GM12872 (cell line): ENCODE measurements at regions not wholly inside any gene's neighbourhood (a gene's known extent, or its start where the extent isn't known, plus 50 kb on each side); places are given as distances from the start of the nearest gene placed in this dataset.

Experiments used
- TF ChIP-seq, protein P1 (sequence below): IDR thresholded peaks from 3 replicates; pipeline ENCODE4 v1.5.1; 2011; ENCODE audit warnings: low read depth, mild to moderate bottlenecking, low read length, moderate library complexity; ENCODE audit not compliant: insufficient read depth

DNA sequence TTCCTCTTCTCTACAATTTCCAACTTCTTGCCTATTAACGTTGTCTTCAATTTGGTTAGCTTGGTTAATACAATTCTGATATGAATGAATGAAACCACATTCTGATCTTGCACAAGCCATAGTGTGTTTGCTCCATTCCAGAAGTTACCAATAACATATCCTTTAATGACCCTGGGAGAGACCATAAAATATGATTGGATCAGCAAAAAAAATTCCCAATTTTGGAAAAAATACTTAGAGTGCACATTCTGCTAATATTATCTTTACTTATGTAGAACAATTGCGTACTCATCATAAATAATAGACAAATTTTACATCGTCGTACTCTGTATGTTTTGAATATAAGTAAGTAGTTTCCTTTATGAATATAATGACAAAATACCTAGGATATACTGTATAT is 117.2 kb downstream of the SLITRK5 start:
- TF ChIP-seq, protein P1, sequence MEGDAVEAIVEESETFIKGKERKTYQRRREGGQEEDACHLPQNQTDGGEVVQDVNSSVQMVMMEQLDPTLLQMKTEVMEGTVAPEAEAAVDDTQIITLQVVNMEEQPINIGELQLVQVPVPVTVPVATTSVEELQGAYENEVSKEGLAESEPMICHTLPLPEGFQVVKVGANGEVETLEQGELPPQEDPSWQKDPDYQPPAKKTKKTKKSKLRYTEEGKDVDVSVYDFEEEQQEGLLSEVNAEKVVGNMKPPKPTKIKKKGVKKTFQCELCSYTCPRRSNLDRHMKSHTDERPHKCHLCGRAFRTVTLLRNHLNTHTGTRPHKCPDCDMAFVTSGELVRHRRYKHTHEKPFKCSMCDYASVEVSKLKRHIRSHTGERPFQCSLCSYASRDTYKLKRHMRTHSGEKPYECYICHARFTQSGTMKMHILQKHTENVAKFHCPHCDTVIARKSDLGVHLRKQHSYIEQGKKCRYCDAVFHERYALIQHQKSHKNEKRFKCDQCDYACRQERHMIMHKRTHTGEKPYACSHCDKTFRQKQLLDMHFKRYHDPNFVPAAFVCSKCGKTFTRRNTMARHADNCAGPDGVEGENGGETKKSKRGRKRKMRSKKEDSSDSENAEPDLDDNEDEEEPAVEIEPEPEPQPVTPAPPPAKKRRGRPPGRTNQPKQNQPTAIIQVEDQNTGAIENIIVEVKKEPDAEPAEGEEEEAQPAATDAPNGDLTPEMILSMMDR = no peak

GRCh38 chr13:87792878-87793277 is 121.7 kb downstream of the SLITRK5 start:
- TF ChIP-seq, protein P1 = no peak

DNA sequence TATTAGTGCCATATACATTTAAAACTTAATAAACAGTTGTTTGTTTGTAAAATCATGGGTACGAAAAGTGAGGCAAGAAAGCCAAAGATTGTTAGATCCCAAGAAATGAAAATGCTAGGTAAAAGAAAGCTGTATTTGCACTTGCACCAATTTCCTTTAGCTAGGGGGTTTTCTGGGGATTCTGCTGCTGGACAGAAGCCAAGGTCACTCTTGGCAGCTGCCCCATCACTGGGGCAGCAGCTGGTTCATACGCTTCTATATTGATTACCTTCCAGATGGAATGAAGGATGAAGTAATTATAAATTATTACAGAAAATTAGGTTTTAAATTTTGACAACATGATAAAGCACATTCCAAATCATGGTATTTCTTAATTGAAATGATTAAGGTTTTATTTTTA is 127.4 kb downstream of the SLITRK5 start:
- TF ChIP-seq, protein P1 = no peak

- TF ChIP-seq, protein P1 = no peak
Observed at GRCh38 chr13:87810391-87810801, 139.2 kb downstream of the SLITRK5 start.

DNA sequence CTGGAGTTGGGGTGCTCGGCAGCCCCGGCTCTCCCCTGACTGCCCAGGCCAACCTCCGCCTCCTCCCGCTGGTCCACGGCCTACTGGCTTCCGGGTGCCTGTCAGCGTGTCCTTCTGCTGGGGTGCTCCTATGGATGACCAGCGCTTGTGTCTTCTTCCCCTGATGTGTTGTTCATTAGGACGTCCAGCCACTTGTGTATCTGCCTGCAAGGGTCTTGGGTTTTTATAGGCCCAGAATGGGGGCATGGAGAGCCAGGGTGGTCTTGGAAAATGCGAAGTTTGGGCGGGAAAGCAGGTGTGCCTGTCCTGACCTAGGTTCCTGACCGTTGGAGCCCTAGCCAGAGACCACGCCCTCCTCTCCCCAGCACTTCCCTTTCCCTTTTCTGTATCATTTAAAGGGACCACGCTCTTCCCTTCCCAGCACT is 139.8 kb downstream of the SLITRK5 start:
- TF ChIP-seq, protein P1 = no peak

DNA sequence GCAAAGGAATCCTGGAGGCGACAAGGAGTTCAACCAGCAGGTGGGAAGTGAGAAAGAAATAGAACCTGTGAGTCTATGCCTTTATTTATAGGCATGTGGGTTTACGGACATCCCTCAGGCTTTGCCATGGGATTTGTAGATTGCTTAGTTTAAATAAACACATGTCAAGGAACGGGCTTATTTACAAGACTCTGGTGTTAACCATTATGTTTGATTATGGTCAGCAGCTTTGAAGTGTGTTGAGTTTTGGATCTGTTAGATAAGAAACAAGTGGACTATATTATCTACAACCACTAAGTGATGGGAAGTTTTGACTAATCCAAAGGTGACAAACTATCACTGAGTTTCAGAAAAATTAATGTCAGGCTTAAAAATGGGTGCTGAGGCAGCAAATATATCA is 143.2 kb downstream of the SLITRK5 start:
- TF ChIP-seq, protein P1 = no peak

DNA sequence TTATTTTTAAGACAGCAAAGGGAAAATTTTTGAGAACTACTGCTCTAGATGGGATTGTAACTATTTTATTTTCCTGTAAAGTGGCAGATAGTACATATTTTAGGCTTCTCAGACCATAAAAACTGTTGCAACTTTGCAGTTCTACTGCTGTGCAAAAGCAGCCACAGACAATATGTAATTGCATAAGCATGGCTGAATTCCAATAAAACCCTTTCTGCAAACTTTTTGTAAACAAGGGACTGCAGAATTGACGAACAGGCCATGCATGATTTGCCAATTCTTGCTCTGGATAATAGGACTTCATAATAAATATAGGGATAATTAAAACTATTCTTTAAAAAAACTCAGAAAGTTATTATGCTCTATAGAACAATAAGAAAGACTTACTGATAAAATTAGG is 149.1 kb downstream of the SLITRK5 start:
- TF ChIP-seq, protein P1 = no peak

- TF ChIP-seq, protein P1 = no peak
Observed at GRCh38 chr13:87821512-87821911, 150.3 kb downstream of the SLITRK5 start.
